ENCODE measurements at regions not wholly inside any gene's neighbourhood (a gene's known extent, or its start where the extent isn't known, plus 50 kb on each side); places are given as distances from the start of the nearest gene placed in this dataset.

DNA sequence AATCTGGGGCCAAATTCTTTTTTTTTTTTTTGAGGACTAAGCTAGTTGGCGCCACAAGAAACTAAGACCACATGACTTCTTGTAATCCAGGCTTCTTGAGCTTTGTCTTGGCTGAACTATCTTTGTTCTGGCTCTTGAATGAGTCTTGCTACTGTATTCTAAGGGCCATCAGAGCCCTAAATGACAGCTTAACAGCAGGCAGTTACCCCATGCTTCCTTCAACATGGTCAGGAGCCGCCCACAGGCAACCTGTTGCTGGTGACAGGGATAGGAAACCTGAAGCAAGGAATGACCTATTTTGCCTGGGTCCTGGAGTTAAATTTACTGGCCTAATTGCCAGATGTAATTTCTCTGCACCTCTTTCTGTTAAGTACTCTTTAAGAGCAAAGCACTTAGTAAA, 188.2 kb upstream of the PLXNA2 start:
- TF ChIP-seq, protein P1, sequence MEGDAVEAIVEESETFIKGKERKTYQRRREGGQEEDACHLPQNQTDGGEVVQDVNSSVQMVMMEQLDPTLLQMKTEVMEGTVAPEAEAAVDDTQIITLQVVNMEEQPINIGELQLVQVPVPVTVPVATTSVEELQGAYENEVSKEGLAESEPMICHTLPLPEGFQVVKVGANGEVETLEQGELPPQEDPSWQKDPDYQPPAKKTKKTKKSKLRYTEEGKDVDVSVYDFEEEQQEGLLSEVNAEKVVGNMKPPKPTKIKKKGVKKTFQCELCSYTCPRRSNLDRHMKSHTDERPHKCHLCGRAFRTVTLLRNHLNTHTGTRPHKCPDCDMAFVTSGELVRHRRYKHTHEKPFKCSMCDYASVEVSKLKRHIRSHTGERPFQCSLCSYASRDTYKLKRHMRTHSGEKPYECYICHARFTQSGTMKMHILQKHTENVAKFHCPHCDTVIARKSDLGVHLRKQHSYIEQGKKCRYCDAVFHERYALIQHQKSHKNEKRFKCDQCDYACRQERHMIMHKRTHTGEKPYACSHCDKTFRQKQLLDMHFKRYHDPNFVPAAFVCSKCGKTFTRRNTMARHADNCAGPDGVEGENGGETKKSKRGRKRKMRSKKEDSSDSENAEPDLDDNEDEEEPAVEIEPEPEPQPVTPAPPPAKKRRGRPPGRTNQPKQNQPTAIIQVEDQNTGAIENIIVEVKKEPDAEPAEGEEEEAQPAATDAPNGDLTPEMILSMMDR (IDR thresholded peaks at IDR 0.05) = no peak
- TF ChIP-seq POLR2AphosphoS5 (IDR thresholded peaks at IDR 0.05) (no peak), EP300 (IDR thresholded peaks at IDR 0.05) (no peak), POLR2A (IDR thresholded peaks at IDR 0.05) (no peak)
